B cell (primary cell): ENCODE measurements at regions not wholly inside any gene's neighbourhood (a gene's known extent, or its start where the extent isn't known, plus 50 kb on each side); places are given as distances from the start of the nearest gene placed in this dataset.

ENCODE experiments used
- ATAC-seq: fragments of 200-7000 bp; cut with Tn5 transposase; one replicate; pipeline ENCODE4 v1.10.0; 2021; ENCODE audit warnings: low read depth, mild to moderate bottlenecking, moderate number of reproducible peaks, moderate library complexity
- CTCF ChIA-PET: fragments of 350-600 bp; sonication (Branson Sonifier 250); formaldehyde crosslinking; loops from one replicate; lab custom pipeline; 2021; ENCODE audit warnings: antibody characterized with exemption, inconsistent platforms; lab: Charles Lee
- POLR2A ChIA-PET: fragments of 350-600 bp; sonication (Branson Sonifier 250); formaldehyde crosslinking; loops from one replicate; lab custom pipeline; 2021; ENCODE audit warnings: antibody characterized with exemption; lab: Charles Lee
- DNase-seq: peaks from one replicate; pipeline ENCODE4 v3.0.0; 2013
- H2AFZ ChIP-seq: 2 replicates; pipeline ENCODE4 v1.6.1; 2012; ENCODE audit warnings: mild to moderate bottlenecking, low read depth, low read length; ENCODE audit not compliant: insufficient read depth, poor library complexity, severe bottlenecking
- H3K27ac ChIP-seq, 2 donors: 1 replicate in 1 of 2; 2 replicates in 1 of 2; pipeline ENCODE4 v1.5.1; 2012 to 2013; ENCODE audit warnings: low read length in 2 of 2, mild to moderate bottlenecking in 2 of 2, moderate library complexity in 1 of 2
- H3K27me3 ChIP-seq, 4 experiments: fragments of 200-600 bp in 1 of 4; sonication (generic) in 1 of 4; replicated peaks in 1 of 4; 1 replicate in 2 of 4; 2 replicates in 2 of 4; pipeline versions ENCODE4 v1.6.1 to v1.7.0; 2013 to 2016; ENCODE audit warnings: low read length in 3 of 4, mild to moderate bottlenecking in 2 of 4, mixed read lengths in 1 of 4, moderate library complexity in 1 of 4; ENCODE audit not compliant: insufficient read depth in 4 of 4, control insufficient read depth in 3 of 4; ENCODE audit errors: control extremely low read depth in 1 of 4
- H3K36me3 ChIP-seq, 2 experiments: replicated peaks in 1 of 2; 1 replicate in 1 of 2; 2 replicates in 1 of 2; pipeline versions ENCODE4 v1.6.1 to v1.7.1; 2013; ENCODE audit warnings: low read length in 1 of 2; ENCODE audit not compliant: insufficient read depth in 2 of 2, control insufficient read depth in 1 of 2; ENCODE audit errors: control extremely low read depth in 1 of 2, extremely low read depth in 1 of 2
- H3K4me1 ChIP-seq, 2 donors: fragments of 200-600 bp in 1 of 2; sonication (generic) in 1 of 2; 1 replicate in 1 of 2; 2 replicates in 1 of 2; pipeline versions ENCODE4 v1.5.1 to v1.6.1; 2013 to 2017; ENCODE audit warnings: low read length in 2 of 2; ENCODE audit not compliant: control insufficient read depth in 2 of 2, insufficient read depth in 2 of 2
- H3K4me2 ChIP-seq: replicated peaks from 2 replicates; pipeline ENCODE3; 2012; ENCODE audit warnings: mild to moderate bottlenecking, low read depth, low read length; ENCODE audit not compliant: poor library complexity, severe bottlenecking
- H3K4me3 ChIP-seq, 5 experiments: fragments of 200-600 bp in 1 of 5; sonication (generic) in 1 of 5; 1 replicate in 3 of 5; 2 replicates in 2 of 5; pipeline versions ENCODE4 v1.5.1 to v1.7.0; 2011 to 2016; ENCODE audit warnings: low read length in 4 of 5, mild to moderate bottlenecking in 4 of 5, low read depth in 2 of 5, control low read depth in 1 of 5, moderate library complexity in 1 of 5; ENCODE audit not compliant: insufficient read depth in 1 of 5; ENCODE audit errors: control extremely low read depth in 1 of 5, extremely low read depth in 1 of 5
- H3K79me2 ChIP-seq: fragments of 200-600 bp; sonication (generic); one replicate; pipeline ENCODE4 v1.6.0; 2016; ENCODE audit warnings: low read length; ENCODE audit not compliant: control insufficient read depth, insufficient read depth
- H3K9ac ChIP-seq: fragments of 200-600 bp; sonication (generic); 2 replicates; pipeline ENCODE4 v1.6.1; 2017; ENCODE audit warnings: mild to moderate bottlenecking, low read length, moderate library complexity
- H3K9me3 ChIP-seq, 3 donors: one replicate each; pipeline versions ENCODE4 v1.6.1 to v1.7.1; 2013; ENCODE audit warnings: low read length in 2 of 3; ENCODE audit not compliant: control insufficient read depth in 2 of 3, insufficient read depth in 1 of 3; ENCODE audit errors: control extremely low read depth in 1 of 3
- H4K20me1 ChIP-seq: 2 replicates; pipeline ENCODE4 v1.6.0; 2012; ENCODE audit warnings: mild to moderate bottlenecking, low read length; ENCODE audit not compliant: insufficient read depth, control insufficient read depth, poor library complexity, severe bottlenecking
- H3K27ac Mint-ChIP-seq: one replicate; pipeline ENCODE4 v1.8.0; 2021; ENCODE audit warnings: mixed read lengths
- H3K27me3 Mint-ChIP-seq: one replicate; pipeline ENCODE4 v1.8.0; 2021; ENCODE audit warnings: mixed read lengths
- H3K4me1 Mint-ChIP-seq: one replicate; pipeline ENCODE4 v1.8.0; 2021; ENCODE audit warnings: mixed read lengths
- H3K4me3 Mint-ChIP-seq: one replicate; pipeline ENCODE4 v1.8.0; 2021; ENCODE audit warnings: mixed read lengths
- H3K9me3 Mint-ChIP-seq: one replicate; pipeline ENCODE4 v1.8.0; 2022; ENCODE audit warnings: mixed read lengths; ENCODE audit not compliant: insufficient read depth
- CTCF ChIP-seq: fragments of 200-600 bp; IDR thresholded peaks from one replicate; pipeline ENCODE4 v1.8.0; 2022; ENCODE audit warnings: antibody characterized with exemption, mild to moderate bottlenecking
- EZH2 ChIP-seq: IDR thresholded peaks from 2 replicates; pipeline ENCODE4 v1.6.1; 2012; ENCODE audit warnings: borderline replicate concordance, low read depth, mild to moderate bottlenecking, moderate library complexity, low read length; ENCODE audit not compliant: insufficient read depth, poor library complexity, severe bottlenecking
- WGBS: methylation state at CpG from one replicate; pipeline ENCODE4 v1.1.5; 2013; ENCODE audit warnings: missing lambda C conversion rate; ENCODE audit not compliant: insufficient coverage; 5-methylcytosine and 5-hydroxymethylcytosine counted together
- intact Hi-C: fragments of 100-400 bp; cut with micrococcal nuclease; formaldehyde crosslinking; loops from one replicate; pipeline ENCODE4 v1.10.0; 2022

- no peaks in the 10 kb centered on the region for H3K27me3 ChIP-seq
- no peaks in the 10 kb centered on the region for H3K36me3 ChIP-seq
- H4K20me1 ChIP-seq: no peaks in the 10 kb centered on the region
- DNase-seq: no peak
- Mint-ChIP-seq H3K27ac (no peak overlapping the region), H3K4me3 (no peak overlapping the region), H3K4me1 (no peaks in the 10 kb centered on the region), H3K9me3 (peaks cover 2% of the 10 kb centered on the region), H3K27me3 (no peaks in the 10 kb centered on the region)
- intact Hi-C loops: no loop called here
- no peak overlapping the region for H3K4me2 ChIP-seq
- ATAC-seq: no peak
- CTCF ChIA-PET: no interaction called here
- H3K9me3 ChIP-seq: no peaks in the 10 kb centered on the region
- no peaks in the 10 kb centered on the region for H3K79me2 ChIP-seq
- no peak overlapping the region for H3K4me3 ChIP-seq
- no peak overlapping the region for H3K9ac ChIP-seq
- POLR2A ChIA-PET: no interaction called here
- H3K27ac ChIP-seq: no peak overlapping the region
- no peak overlapping the region for H2AFZ ChIP-seq
- no peak for TF ChIP-seq CTCF
- TF ChIP-seq EZH2: no peak
- no peaks in the 10 kb centered on the region for H3K4me1 ChIP-seq
- 80% methylated on average over 1 of the region's 3 CpGs for WGBS
Measured at GRCh38 chr6:19333936-19334335, 503.2 kb upstream of the ID4 start.

GRCh38 chr6:19336579-19336978, 500.6 kb upstream of the ID4 start:
- ATAC-seq (no peak), DNase-seq (no peak)
- no peak overlapping the region for H3K27ac ChIP-seq
- no peak overlapping the region for H3K4me3 ChIP-seq
- H3K4me1 Mint-ChIP-seq: no peaks in the 10 kb centered on the region
- no peaks in the 10 kb centered on the region for H3K4me1 ChIP-seq
- H3K36me3 ChIP-seq: no peaks in the 10 kb centered on the region
- no peak overlapping the region for H3K4me3 Mint-ChIP-seq
- H3K9me3 ChIP-seq: no peaks in the 10 kb centered on the region
- no peak for TF ChIP-seq EZH2
- TF ChIP-seq CTCF: no peak
- intact Hi-C loops: no loop called here
- CTCF ChIA-PET: no interaction called here
- POLR2A ChIA-PET: no interaction called here
- no peak overlapping the region for H3K27ac Mint-ChIP-seq
- no peaks in the 10 kb centered on the region for H4K20me1 ChIP-seq
- H3K27me3 ChIP-seq: no peaks in the 10 kb centered on the region
- no peaks in the 10 kb centered on the region for H3K27me3 Mint-ChIP-seq
- no peak overlapping the region for H2AFZ ChIP-seq
- WGBS: no CpG with 5 or more reads among the region's 4 CpGs
- H3K9me3 Mint-ChIP-seq: peaks cover 2% of the 10 kb centered on the region
- no peak overlapping the region for H3K4me2 ChIP-seq
- no peaks in the 10 kb centered on the region for H3K79me2 ChIP-seq
- no peak overlapping the region for H3K9ac ChIP-seq
